ENCODE measurements at regions not wholly inside any gene's neighbourhood (a gene's known extent, or its start where the extent isn't known, plus 50 kb on each side); places are given as distances from the start of the nearest gene placed in this dataset.
"Not testable (repeated sequence)": the region's sequence is repeated elsewhere in the genome, so short reads cannot be mapped to it uniquely, and the experiment has no call there.

- TF ChIP-seq ZNF274 (IDR thresholded peaks at IDR 0.05; ENCODE audit: low read length) (no peak), ZNF274 (tag by site-specific recombination; IDR thresholded peaks at IDR 0.05; ENCODE audit: borderline replicate concordance) (no peak)
Measured at GRCh38 chrX:125475482-125475881, 155.8 kb downstream of the TEX13C start (continued).

- no peaks in the 10 kb centered on the region for H3K4me1 ChIP-seq (ENCODE audit: control insufficient read depth, insufficient read depth, low read length)
- no peak for TF ChIP-seq ZFP41 (tag by site-specific recombination; IDR thresholded peaks at IDR 0.05; ENCODE audit: borderline replicate concordance)
- no peak for TF ChIP-seq ZNF426 (tag by site-specific recombination; IDR thresholded peaks at IDR 0.05)
- TF ChIP-seq PRDM10 (tag by site-specific recombination; IDR thresholded peaks at IDR 0.05): no peak
- TF ChIP-seq ZNF175 (tag by site-specific recombination; IDR thresholded peaks at IDR 0.05): no peak
- TF ChIP-seq ZNF513 (tag by site-specific recombination; IDR thresholded peaks at IDR 0.05): no peak
- no peak for TF ChIP-seq ZNF280C (tag by site-specific recombination; IDR thresholded peaks at IDR 0.05)
- no peak for TF ChIP-seq ZNF274 (IDR thresholded peaks at IDR 0.05; ENCODE audit: low read length)
- no peak for TF ChIP-seq ZNF274 (tag by site-specific recombination; IDR thresholded peaks at IDR 0.05; ENCODE audit: borderline replicate concordance)
- no peak for TF ChIP-seq PRDM2 (tag by site-specific recombination; IDR thresholded peaks at IDR 0.05; ENCODE audit: borderline replicate concordance)
- no peak for TF ChIP-seq SALL2 (tag by site-specific recombination; IDR thresholded peaks at IDR 0.05; ENCODE audit: borderline replicate concordance)
- no peak for TF ChIP-seq ZBTB48 (tag by site-specific recombination; IDR thresholded peaks at IDR 0.05)
- no peak for TF ChIP-seq ZNF416 (tag by site-specific recombination; IDR thresholded peaks at IDR 0.05)
- TF ChIP-seq ZNF214 (tag by site-specific recombination; IDR thresholded peaks at IDR 0.05; ENCODE audit: borderline replicate concordance): no peak
- TF ChIP-seq HOXD13 (CRISPR knock-in tag; IDR thresholded peaks at IDR 0.05; ENCODE audit: borderline replicate concordance): no peak
- TF ChIP-seq ZFP3 (tag by site-specific recombination; IDR thresholded peaks at IDR 0.05; ENCODE audit: low read depth): no peak
- no peak for TF ChIP-seq ZNF791 (tag by site-specific recombination; IDR thresholded peaks at IDR 0.05)
- TF ChIP-seq REPIN1 (tag by site-specific recombination; IDR thresholded peaks at IDR 0.05; ENCODE audit: low read depth): no peak
- no peak for TF ChIP-seq ZNF677 (tag by site-specific recombination; IDR thresholded peaks at IDR 0.05)
- TF ChIP-seq, protein P1, sequence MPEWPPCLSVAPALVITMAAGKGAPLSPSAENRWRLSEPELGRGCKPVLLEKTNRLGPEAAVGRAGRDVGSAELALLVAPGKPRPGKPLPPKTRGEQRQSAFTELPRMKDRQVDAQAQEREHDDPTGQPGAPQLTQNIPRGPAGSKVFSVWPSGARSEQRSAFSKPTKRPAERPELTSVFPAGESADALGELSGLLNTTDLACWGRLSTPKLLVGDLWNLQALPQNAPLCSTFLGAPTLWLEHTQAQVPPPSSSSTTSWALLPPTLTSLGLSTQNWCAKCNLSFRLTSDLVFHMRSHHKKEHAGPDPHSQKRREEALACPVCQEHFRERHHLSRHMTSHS (tag by site-specific recombination; IDR thresholded peaks at IDR 0.05): no peak
- CTCF ChIA-PET: no interaction called here
- H3K36me3 ChIP-seq (ENCODE audit: control insufficient read depth in 2 of 2, insufficient read depth in 1 of 2, low read length in 2 of 2): no peaks in the 10 kb centered on the region
- POLR2A ChIA-PET: no interaction called here
- no peak overlapping the region for H3K27ac ChIP-seq (ENCODE audit: extremely low read depth, low read depth, low read length)
- H3K4me3 ChIP-seq (ENCODE audit: low read depth, low read length): no peak overlapping the region
- no peaks in the 10 kb centered on the region; the same call in 1 of the 2 replicates for H3K9me3 ChIP-seq (ENCODE audit: control insufficient read depth, insufficient read depth, low read depth, low read length)
Measured at GRCh38 chrX:125492439-125492838, 172.8 kb downstream of the TEX13C start.

DNA sequence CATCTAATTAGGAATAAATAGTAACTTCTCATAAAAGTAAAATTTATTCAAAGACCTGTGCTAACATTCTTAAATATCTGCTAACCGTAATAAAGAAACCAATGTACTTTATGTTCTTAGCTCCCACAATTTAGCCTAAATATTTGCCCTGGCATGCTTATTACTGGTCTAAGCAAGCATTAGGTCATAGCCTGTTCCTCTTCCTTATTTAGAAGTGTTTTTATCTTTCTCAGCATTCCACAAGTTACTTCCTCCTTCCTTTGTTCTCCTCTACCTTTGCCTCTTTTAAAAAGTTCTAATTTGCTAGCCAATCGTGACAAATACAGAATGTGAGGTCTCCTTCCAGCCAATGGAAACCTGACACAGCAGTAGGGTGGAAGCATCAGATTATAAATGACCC, 173.3 kb downstream of the TEX13C start:
- not testable (repeated sequence) for H3K4me1 ChIP-seq (ENCODE audit: control insufficient read depth, insufficient read depth, low read length)

More for the DNA sequence above, 173.3 kb downstream of the TEX13C start:
- H3K4me3 ChIP-seq (ENCODE audit: low read depth, low read length); CTCF ChIA-PET; H3K9me3 ChIP-seq (ENCODE audit: control insufficient read depth, insufficient read depth, low read depth, low read length); H3K27ac ChIP-seq (ENCODE audit: extremely low read depth, low read depth, low read length); POLR2A ChIA-PET; H3K36me3 ChIP-seq (ENCODE audit: control insufficient read depth in 2 of 2, insufficient read depth in 1 of 2, low read length in 2 of 2): not testable (repeated sequence)
